Cardiac septum (tissue), 1 donor: ENCODE measurements at regions not wholly inside any gene's neighbourhood (a gene's known extent, or its start where the extent isn't known, plus 50 kb on each side); places are given as distances from the start of the nearest gene placed in this dataset.

Experiments used
- DNase-seq: peaks from one replicate; pipeline ENCODE4 v3.0.0-alpha.2; 2020; ENCODE audit warnings: low spot score
- intact Hi-C: fragments of 100-400 bp; cut with DNase I; formaldehyde crosslinking; loops from one replicate; pipeline ENCODE4 v1.14.0; 2022
- donor health status: DM: no; HTN: no; CAD: no.

DNA sequence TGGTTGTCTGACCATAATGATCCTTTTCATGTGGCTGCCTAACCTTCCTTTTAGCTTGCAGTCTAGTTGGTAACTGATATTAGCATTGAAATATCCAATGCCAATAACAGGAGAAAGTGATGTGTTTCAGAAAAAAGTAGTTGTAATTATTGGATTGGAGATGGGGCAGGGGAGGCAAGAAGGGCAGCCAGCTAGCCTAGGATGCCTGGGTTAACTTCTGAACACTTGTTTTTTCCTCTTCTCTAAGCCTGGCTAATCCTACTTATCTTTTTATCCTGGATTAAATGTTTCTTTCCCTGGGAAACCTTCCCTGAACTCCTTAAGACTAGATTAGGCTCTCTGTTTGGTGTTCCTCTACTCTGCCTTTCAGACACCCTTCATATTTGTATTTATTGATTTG, 380.2 kb downstream of the TMEM135 start:
- intact Hi-C loops = no loop called here
- no peak for DNase-seq

DNA sequence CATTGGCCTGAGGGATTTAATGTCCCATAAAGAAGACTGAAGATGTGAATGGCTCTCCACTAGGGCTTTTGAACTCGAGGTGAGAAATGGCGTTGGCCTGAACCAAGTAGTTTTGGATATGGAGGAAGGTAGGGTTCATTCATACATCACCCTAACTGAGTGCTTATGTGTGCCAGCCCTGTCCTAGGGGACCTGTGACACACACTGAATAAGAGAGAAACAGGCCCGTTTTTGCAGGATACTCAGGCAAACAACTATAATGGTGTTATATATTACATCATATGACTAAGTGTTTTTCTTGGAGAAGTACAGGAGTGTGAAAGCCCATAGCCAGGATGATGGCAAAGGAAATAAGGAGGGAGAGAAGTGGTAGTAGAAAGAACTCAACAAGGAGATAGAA, 368.1 kb downstream of the TMEM135 start:
- no peak for DNase-seq
- intact Hi-C loops = no loop called here

DNA sequence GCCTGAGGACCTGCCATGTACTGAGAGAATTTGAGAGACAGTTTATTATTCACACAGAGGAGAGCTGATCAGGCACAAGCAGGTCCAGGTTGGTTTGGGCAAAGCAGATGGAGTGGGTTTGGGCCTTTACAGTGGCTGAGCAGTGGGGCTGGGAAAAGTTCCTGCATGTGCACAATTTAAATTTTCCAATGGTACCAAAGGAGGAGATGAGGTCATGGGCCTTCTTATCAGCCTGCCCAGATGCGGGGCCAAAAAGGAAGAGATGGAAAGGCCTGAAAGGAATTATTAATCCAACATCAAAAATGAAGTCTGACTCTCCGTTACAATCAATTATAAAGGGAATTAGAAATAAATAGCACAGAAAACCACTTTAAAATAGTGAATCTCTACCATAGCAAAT, 367.6 kb downstream of the TMEM135 start:
- intact Hi-C loops = no loop called here

DNA sequence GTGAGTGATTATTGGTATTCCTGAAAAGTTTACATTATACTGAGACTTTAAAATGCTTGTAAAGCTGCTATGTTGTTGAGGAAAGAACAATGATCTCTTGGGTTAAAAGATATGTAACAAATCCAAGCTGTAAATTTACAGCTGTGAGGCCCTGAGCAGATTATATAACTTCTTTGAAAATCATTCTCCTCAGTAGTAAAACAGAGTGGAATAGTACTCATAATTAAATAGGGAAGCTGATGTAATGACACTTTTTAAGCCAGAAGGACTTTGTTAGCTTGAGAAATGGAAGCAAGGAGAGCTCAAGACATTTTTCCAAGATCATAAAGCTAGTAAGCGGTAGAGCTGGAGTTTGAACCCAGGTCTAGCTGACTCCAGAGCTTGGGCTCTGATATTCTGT, 363.9 kb downstream of the TMEM135 start:
- intact Hi-C loops = no loop called here
- no peak for DNase-seq

More for the DNA sequence above, 367.6 kb downstream of the TMEM135 start:
- no peak for DNase-seq

GRCh38 chr11:87399341-87399740, 361.6 kb downstream of the TMEM135 start:
- no peak for DNase-seq
- intact Hi-C loops = no loop called here

GRCh38 chr11:87398931-87399330, 361.2 kb downstream of the TMEM135 start:
- no peak for DNase-seq
- intact Hi-C loops = no loop called here

DNA sequence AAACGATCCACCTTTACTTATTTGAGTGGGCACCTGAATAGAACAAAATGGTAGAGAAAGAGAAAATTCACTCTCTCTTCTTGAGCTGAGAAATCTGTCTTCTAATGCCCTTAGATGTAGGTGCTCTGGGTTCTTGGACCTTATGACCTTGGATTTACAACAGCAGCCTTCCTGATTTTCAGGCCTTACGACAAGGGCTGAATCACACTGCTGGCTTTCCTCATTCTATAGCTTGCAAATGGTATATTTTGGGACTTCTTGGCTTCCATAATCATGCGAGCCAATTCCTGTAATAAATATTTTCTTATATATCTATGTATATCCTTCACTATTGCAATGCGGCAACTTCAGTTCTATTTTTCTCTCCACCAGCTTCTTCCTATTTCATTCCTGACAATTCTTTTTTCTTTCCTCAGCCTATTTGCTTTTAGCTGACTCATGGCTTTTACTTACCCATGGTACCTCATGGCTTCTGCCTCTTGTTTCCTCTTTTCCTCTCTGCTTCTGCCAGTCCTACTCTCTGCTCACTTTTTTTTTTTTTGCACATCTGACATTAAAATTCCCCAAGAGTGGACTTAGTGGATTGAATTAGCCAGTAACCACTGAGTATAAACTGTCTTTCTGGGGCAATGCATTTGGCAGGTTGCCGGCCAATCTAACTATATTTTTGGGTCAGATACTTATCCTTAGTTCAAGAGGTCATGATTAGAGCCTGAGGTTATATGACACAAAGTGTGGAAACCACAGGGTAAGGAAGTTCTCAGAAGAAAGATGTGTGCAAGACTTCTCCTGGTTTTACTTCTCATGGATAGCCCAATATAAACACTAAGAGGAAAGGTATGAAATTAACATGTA, 359.5 kb downstream of the TMEM135 start:
- DNase-seq = no peak
- intact Hi-C loops = no loop called here

- intact Hi-C loops = no loop called here
- DNase-seq = no peak
Measured at GRCh38 chr11:87394924-87395323, 357.2 kb downstream of the TMEM135 start.

GRCh38 chr11:87392665-87393064, 354.9 kb downstream of the TMEM135 start:
- intact Hi-C loops = no loop called here
- DNase-seq = no peak

DNA sequence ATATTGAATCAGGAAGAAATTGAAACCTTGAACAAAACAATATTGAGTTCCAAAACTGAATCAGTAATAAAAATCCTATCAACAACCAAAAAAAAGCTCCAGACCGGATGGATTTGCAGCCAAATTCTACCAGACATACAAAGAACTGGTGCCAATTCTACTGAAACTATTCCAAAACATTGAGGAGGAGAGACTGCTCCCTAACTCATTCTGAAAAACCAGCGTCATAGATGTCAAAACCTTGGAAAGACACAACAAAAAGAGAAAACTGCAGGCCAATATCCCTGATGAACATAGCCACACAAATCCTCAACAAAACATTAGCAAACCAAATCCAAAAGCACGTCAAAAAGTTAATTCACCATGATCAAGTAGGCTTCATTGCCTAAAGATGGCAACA, 353.8 kb downstream of the TMEM135 start:
- intact Hi-C loops = no loop called here
- DNase-seq = no peak

DNA sequence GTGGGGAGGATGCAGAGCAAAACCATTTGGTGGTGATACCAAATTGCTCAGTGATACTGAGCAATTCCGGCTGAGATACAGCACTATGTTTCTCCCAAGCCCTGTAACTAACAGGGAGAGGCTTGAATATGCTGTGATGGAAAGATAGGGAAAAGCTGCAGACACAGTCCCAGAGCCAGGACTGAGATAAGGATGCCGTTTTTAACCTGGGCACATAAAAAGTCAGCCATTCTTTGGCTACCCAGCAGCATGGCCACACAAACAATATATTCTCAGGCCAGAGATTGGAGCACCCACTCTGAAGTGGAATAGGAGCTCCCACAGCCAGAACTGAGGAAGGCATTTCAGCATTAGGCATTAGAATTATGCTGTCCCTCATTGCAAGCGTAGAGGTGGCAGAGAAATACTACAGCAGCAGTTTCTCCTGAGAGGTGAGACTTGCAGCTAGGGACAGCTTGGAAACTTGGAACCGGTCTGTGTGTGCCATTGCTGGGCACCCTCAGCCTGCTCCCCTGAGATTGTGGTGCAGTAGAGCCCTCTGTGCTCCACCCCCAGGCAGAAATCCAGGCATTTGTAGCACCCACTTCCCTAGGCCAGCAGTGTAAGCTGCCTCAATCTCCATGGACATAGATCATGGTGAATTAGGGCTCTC, 346.5 kb downstream of the TMEM135 start:
- DNase-seq = no peak
- intact Hi-C loops = no loop called here

- intact Hi-C loops = no loop called here
- no peak for DNase-seq
Measured at GRCh38 chr11:87374038-87374807, 336.5 kb downstream of the TMEM135 start.
